IPS-18c (cell line): ENCODE measurements at regions not wholly inside any gene's neighbourhood (a gene's known extent, or its start where the extent isn't known, plus 50 kb on each side); places are given as distances from the start of the nearest gene placed in this dataset.

Experiments used
- H3K4me3 ChIP-seq: 2 replicates; pipeline ENCODE4 v1.7.0; 2013; ENCODE audit warnings: low read depth, mild to moderate bottlenecking, low read length, moderate library complexity; ENCODE audit not compliant: insufficient read depth
- H3K9me3 ChIP-seq: one replicate; pipeline ENCODE4 v1.6.1; 2013; ENCODE audit warnings: mild to moderate bottlenecking, low read length, moderate library complexity; ENCODE audit not compliant: control insufficient read depth, insufficient read depth

- no peak overlapping the region for H3K4me3 ChIP-seq
- H3K9me3 ChIP-seq, result no peaks in the 10 kb centered on the region
Observed at GRCh38 chr13:21805733-21806132, 134.9 kb downstream of the FGF9 start.

GRCh38 chr13:21812192-21812626 is 141.3 kb downstream of the FGF9 start:
- Histone ChIP-seq H3K9me3 (peaks cover 2% of the 10 kb centered on the region), H3K4me3 (no peak overlapping the region)

- Histone ChIP-seq H3K4me3 (no peak overlapping the region), H3K9me3 (peaks cover 5% of the 10 kb centered on the region)
Observed at GRCh38 chr13:21813110-21813509, 142.2 kb downstream of the FGF9 start.

- Histone ChIP-seq H3K4me3 (no peak overlapping the region), H3K9me3 (peaks cover 5% of the 10 kb centered on the region)
Observed at GRCh38 chr13:21813844-21814243, 143.0 kb downstream of the FGF9 start.

GRCh38 chr13:21814604-21815003 is 143.7 kb downstream of the FGF9 start:
- peaks cover 5% of the 10 kb centered on the region for H3K9me3 ChIP-seq
- no peak overlapping the region for H3K4me3 ChIP-seq

- peaks cover 5% of the 10 kb centered on the region for H3K9me3 ChIP-seq
- no peak overlapping the region for H3K4me3 ChIP-seq
Observed at GRCh38 chr13:21817878-21818277, 147.0 kb downstream of the FGF9 start.

GRCh38 chr13:21822029-21822428 is 151.2 kb downstream of the FGF9 start:
- H3K9me3 ChIP-seq, result peaks cover 4% of the 10 kb centered on the region
- no peak overlapping the region for H3K4me3 ChIP-seq

GRCh38 chr13:21823416-21823815 is 152.5 kb downstream of the FGF9 start:
- H3K9me3 ChIP-seq, result no peaks in the 10 kb centered on the region
- no peak overlapping the region for H3K4me3 ChIP-seq

- H3K4me3 ChIP-seq, result no peak overlapping the region
- H3K9me3 ChIP-seq, result no peaks in the 10 kb centered on the region
Observed at GRCh38 chr13:21823949-21824348, 153.1 kb downstream of the FGF9 start.

GRCh38 chr13:21825186-21825585 is 154.3 kb downstream of the FGF9 start:
- Histone ChIP-seq H3K9me3 (no peaks in the 10 kb centered on the region), H3K4me3 (no peak overlapping the region)

GRCh38 chr13:21825801-21826200 is 154.9 kb downstream of the FGF9 start:
- no peak overlapping the region for H3K4me3 ChIP-seq
- no peaks in the 10 kb centered on the region for H3K9me3 ChIP-seq

- H3K4me3 ChIP-seq, result no peak overlapping the region
Observed at GRCh38 chr13:21826214-21827015, 155.5 kb downstream of the FGF9 start.

GRCh38 chr13:21831654-21832324 is 160.9 kb downstream of the FGF9 start:
- Histone ChIP-seq H3K4me3 (no peak overlapping the region), H3K9me3 (no peaks in the 10 kb centered on the region)

More at GRCh38 chr13:21826214-21827015, 155.5 kb downstream of the FGF9 start:
- H3K9me3 ChIP-seq, result no peaks in the 10 kb centered on the region

- H3K9me3 ChIP-seq, result no peaks in the 10 kb centered on the region
- no peak overlapping the region for H3K4me3 ChIP-seq
Observed at GRCh38 chr13:21833921-21834320, 163.0 kb downstream of the FGF9 start.

GRCh38 chr13:21834521-21834920 is 163.6 kb downstream of the FGF9 start:
- H3K4me3 ChIP-seq, result no peak overlapping the region
- no peaks in the 10 kb centered on the region for H3K9me3 ChIP-seq

- H3K4me3 ChIP-seq, result no peak overlapping the region
- no peaks in the 10 kb centered on the region for H3K9me3 ChIP-seq
Observed at GRCh38 chr13:21837288-21837687, 166.4 kb downstream of the FGF9 start.

- Histone ChIP-seq H3K9me3 (no peaks in the 10 kb centered on the region), H3K4me3 (no peak overlapping the region)
Observed at GRCh38 chr13:21837841-21838551, 167.1 kb downstream of the FGF9 start.

GRCh38 chr13:21846605-21847004 is 175.7 kb downstream of the FGF9 start:
- H3K4me3 ChIP-seq, result no peak overlapping the region
- H3K9me3 ChIP-seq, result peaks cover 2% of the 10 kb centered on the region
